Right lobe of liver (tissue), 6 donors: ENCODE measurements at regions not wholly inside any gene's neighbourhood (a gene's known extent, or its start where the extent isn't known, plus 50 kb on each side); places are given as distances from the start of the nearest gene placed in this dataset.

ENCODE experiments used
- ATAC-seq, 4 donors: fragments of 200-7000 bp; cut with Tn5 transposase; one replicate each; pipeline ENCODE4 v1.9.1; 2020; ENCODE audit warnings: mild to moderate bottlenecking in 4 of 4, moderate library complexity in 4 of 4
- DNase-seq, 3 donors: peaks; one replicate each; pipeline ENCODE4 v3.0.0-alpha.2; 2020
- H3K27ac ChIP-seq, 3 donors: fragments of 200-600 bp; one replicate each; pipeline ENCODE4 v1.8.0; 2022
- H3K27me3 ChIP-seq, 2 donors: fragments of 200-600 bp; one replicate each; pipeline ENCODE4 v1.8.0; 2022
- H3K36me3 ChIP-seq, 4 donors: fragments of 200-600 bp; sonication (generic) in 1 of 4; one replicate each; pipeline versions ENCODE4 v1.5.1 to v1.8.0; 2017 to 2022; ENCODE audit warnings: control low read depth in 1 of 4
- H3K4me1 ChIP-seq, 4 donors: fragments of 200-600 bp; sonication (generic) in 1 of 4; one replicate each; pipeline versions ENCODE4 v1.5.1 to v1.8.0; 2017 to 2022; ENCODE audit warnings: control low read depth in 1 of 4
- H3K4me3 ChIP-seq, 3 donors: fragments of 200-600 bp; one replicate each; pipeline ENCODE4 v1.8.0; 2022
- H3K9me3 ChIP-seq, 4 donors: fragments of 200-600 bp; sonication (generic) in 1 of 4; one replicate each; pipeline versions ENCODE4 v1.5.1 to v1.8.0; 2017 to 2022; ENCODE audit warnings: control low read depth in 1 of 4
- POLR2A ChIP-seq: fragments of 450-650 bp; IDR thresholded peaks from one replicate; pipeline ENCODE4 v1.6.1; 2017; ENCODE audit warnings: antibody characterized with exemption, mild to moderate bottlenecking
- WGBS: methylation state at CpG from one replicate; pipeline ENCODE4 v1.1.6; 2018; ENCODE audit warnings: low coverage, low lambda C conversion rate; ENCODE audit not compliant: insufficient coverage; ENCODE audit errors: missing lambda C conversion rate; 5-methylcytosine and 5-hydroxymethylcytosine counted together
- intact Hi-C, 2 donors: fragments of 100-400 bp; cut with DNase I; formaldehyde crosslinking; loops; one replicate each; pipeline versions ENCODE4 v1.11.2 to v1.14.1; 2022
- TF ChIP-seq, protein P1 (sequence below), 4 donors: fragments of 200-600 bp in 3 of 4; fragments of 450-650 bp in 1 of 4; IDR thresholded peaks; one replicate each; pipeline versions ENCODE4 v1.5.1 to v1.8.0; 2016 to 2022; ENCODE audit warnings: antibody characterized with exemption in 4 of 4, mild to moderate bottlenecking in 2 of 4
- donor health status: DM: no; HTN: yes; CAD: no.
- donor health status: DM: no; HTN: no; CAD: no.
- donor health status: DM: no; HTN: no; CAD: no.
- donor health status: DM: no; HTN: yes; CAD: no.
- donor health status: DM: no; HTN: yes; CAD: no.

DNA sequence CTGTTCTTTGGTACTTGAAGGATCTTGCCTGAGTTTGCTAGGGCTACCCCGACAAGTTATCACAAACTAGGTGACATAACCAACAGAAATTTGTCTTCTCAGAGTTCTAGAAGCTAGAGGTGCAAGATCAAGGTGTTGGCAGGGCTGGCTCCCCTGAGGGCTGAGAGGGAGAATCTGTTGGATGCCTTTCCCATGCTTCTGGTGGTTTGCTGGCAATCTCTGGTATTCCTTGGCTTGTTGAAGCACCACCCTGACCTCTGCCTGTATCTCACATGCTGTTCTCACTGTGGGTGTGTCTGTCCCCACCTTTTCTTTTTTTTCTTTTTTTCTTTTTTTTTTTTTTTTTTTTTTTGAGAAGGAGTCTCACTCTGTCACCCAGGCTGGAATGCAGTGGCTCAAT lies 81.2 kb downstream of the VCPKMT start:
- ATAC-seq, result no peak
- 86% methylated on average over 1 of the region's 1 CpG for WGBS
- intact Hi-C loops, result no loop called here
- Histone ChIP-seq H3K36me3 (no peaks in the 10 kb centered on the region), H3K27ac (no peak overlapping the region), H3K27me3 (no peaks in the 10 kb centered on the region), H3K4me3 (no peak overlapping the region), H3K9me3 (no peaks in the 10 kb centered on the region), H3K4me1 (peaks cover 0 to 9% (median 2%) of the 10 kb centered on the region in 4 donors)
- TF ChIP-seq, protein P1, sequence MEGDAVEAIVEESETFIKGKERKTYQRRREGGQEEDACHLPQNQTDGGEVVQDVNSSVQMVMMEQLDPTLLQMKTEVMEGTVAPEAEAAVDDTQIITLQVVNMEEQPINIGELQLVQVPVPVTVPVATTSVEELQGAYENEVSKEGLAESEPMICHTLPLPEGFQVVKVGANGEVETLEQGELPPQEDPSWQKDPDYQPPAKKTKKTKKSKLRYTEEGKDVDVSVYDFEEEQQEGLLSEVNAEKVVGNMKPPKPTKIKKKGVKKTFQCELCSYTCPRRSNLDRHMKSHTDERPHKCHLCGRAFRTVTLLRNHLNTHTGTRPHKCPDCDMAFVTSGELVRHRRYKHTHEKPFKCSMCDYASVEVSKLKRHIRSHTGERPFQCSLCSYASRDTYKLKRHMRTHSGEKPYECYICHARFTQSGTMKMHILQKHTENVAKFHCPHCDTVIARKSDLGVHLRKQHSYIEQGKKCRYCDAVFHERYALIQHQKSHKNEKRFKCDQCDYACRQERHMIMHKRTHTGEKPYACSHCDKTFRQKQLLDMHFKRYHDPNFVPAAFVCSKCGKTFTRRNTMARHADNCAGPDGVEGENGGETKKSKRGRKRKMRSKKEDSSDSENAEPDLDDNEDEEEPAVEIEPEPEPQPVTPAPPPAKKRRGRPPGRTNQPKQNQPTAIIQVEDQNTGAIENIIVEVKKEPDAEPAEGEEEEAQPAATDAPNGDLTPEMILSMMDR (IDR thresholded peaks at IDR 0.05), result no peak
- TF ChIP-seq POLR2A, result no peak
- no peak for DNase-seq

DNA sequence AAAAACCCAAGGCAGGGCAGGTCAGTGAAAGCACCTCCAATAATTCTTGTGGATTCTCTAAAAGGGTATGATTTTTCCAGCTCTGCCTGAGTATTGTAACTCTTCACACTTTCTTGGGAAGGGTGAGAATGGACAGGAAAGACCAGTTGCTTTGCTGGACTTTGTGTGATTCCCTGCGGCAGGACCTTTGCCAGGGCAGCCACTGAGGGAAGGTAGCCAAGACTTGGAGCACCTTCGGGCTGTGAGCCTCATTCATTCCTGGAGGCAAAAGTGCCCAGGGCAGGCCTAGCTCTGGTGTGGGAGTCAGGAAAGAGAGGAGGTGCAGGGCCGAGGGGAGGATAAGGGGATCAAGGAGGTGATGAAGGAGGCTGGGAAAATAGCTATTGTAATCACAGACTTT lies 80.2 kb downstream of the VCPKMT start:
- Histone ChIP-seq H3K4me3 (no peak overlapping the region), H3K4me1 (peaks cover 0 to 9% (median 2%) of the 10 kb centered on the region in 4 donors), H3K27me3 (no peaks in the 10 kb centered on the region), H3K36me3 (no peaks in the 10 kb centered on the region), H3K9me3 (no peaks in the 10 kb centered on the region), H3K27ac (no peak overlapping the region)
- DNase-seq (peak; percentile 43 to 79 (median 71)), ATAC-seq (peak; percentile 11 to 64 (median 48))
- TF ChIP-seq, protein P1 (IDR thresholded peaks at IDR 0.05), result no peak
- TF ChIP-seq POLR2A, result no peak
- WGBS, result 36% methylated on average over 3 of the region's 3 CpGs
- intact Hi-C loops, result no loop called here

DNA sequence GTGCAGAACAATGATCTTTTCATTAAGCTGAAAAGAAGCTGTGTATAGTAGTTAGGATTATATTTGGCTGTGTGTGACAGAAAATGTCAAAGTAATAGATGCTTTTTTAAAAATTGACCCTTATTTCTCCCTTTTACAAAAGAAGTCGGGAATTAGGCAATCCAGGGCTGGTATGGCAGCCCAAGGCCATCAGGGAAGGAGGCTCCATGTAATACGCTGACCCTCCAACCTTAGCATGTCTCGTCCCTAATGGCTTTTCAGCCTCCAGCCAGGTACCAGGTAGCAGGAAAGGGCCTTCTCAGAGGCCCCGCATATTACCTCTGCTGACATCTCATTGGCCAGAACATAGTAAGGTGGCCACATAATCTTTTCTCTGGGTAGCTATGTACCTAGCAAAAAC lies 79.7 kb downstream of the VCPKMT start:
- 85% methylated on average over 4 of the region's 4 CpGs for whole genome bisulfite sequencing
- no peak overlapping the region for H3K27ac ChIP-seq
- intact Hi-C loops, result no loop called here
- H3K9me3 ChIP-seq, result no peaks in the 10 kb centered on the region
- H3K36me3 ChIP-seq, result no peaks in the 10 kb centered on the region
- no peak overlapping the region for H3K4me3 ChIP-seq
- peaks cover 0 to 9% (median 2%) of the 10 kb centered on the region in 4 donors for H3K4me1 ChIP-seq
- H3K27me3 ChIP-seq, result no peaks in the 10 kb centered on the region
- no peak for TF ChIP-seq POLR2A
- TF ChIP-seq, protein P1 (IDR thresholded peaks at IDR 0.05), result no peak
- no peak for DNase-seq
- ATAC-seq, result no peak

DNA sequence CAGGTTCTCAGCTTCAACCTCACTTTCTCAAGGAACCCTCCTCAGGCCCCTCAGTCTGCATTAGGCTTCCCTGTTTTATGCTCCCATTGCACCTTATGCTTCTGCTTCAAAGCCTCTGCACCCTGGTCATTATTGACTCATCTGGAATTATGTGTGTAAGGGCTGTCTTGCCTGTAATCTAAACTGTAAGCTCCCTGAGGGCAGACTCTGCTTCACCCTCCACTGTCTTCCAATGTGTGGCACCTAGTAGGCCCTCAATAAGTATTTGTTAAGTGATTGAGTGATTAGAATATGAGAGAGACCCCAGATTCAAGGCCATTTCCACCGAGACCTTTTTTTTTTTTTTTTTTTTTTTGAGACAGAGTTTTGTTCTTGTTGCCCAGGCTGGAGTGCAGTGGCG lies 79.1 kb downstream of the VCPKMT start:
- Histone ChIP-seq H3K27ac (no peak overlapping the region), H3K4me3 (no peak overlapping the region), H3K9me3 (no peaks in the 10 kb centered on the region), H3K4me1 (peaks cover 0 to 9% (median 2%) of the 10 kb centered on the region in 4 donors), H3K36me3 (no peaks in the 10 kb centered on the region), H3K27me3 (no peaks in the 10 kb centered on the region)
- 100% methylated on average over 2 of the region's 2 CpGs for WGBS
- DNase-seq (no peak), ATAC-seq (no peak)
- intact Hi-C loops, result no loop called here
- TF ChIP-seq, protein P1 (IDR thresholded peaks at IDR 0.05), result no peak
- TF ChIP-seq POLR2A, result no peak

DNA sequence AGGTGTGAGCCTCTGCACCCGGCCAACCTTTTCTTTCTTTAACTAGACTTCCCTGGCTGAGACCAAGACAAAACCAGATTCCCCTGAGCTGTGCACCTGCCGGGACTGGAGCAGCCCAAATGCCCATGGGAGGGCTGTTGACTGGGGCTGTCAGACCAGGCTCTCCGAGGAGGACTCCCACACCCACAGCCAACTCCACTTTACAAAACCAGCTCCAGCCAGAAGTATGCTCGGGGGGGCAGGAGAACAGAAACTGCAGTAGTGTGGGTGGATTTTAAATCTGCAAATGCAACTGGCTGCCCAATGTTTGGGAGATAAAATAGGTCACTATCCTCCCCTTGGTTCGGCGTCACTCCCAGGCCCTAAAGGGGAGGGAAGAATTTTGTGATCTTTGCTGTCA lies 78.5 kb downstream of the VCPKMT start:
- Histone ChIP-seq H3K4me3 (no peak overlapping the region), H3K27me3 (no peaks in the 10 kb centered on the region), H3K4me1 (peaks cover 0 to 9% (median 2%) of the 10 kb centered on the region in 4 donors), H3K27ac (peak overlapping the region in 2 of 3 donors; percentile 16 to 67), H3K36me3 (no peaks in the 10 kb centered on the region), H3K9me3 (no peaks in the 10 kb centered on the region)
- DNase-seq, result peak in 2 of 3 donors; percentile 48 to 74
- peak; percentile 27 to 59 (median 40) for ATAC-seq
- 46% methylated on average over 5 of the region's 6 CpGs for WGBS
- no peak for TF ChIP-seq POLR2A
- TF ChIP-seq, protein P1 (IDR thresholded peaks at IDR 0.05), result no peak
- intact Hi-C loops, result no loop called here
